ENCODE measurements at regions not wholly inside any gene's neighbourhood (a gene's known extent, or its start where the extent isn't known, plus 50 kb on each side); places are given as distances from the start of the nearest gene placed in this dataset.

DNA sequence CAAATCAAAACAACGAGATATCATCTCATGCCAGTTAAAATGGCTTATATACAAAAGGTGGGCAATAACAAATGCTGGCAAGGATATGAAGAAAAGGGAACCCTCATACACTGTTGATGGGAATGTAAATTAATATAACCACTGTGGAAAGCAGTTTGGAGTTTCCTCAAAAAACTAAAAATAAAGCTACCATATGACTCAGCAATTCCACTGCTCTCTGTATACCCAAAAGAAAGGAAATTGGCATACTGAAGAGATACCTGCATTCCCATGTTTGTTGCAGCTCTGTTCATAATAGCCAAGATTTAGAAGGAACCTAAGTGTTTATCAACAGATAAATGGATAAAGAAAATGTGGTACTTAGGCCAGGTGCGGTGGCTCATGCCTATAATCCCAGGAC lies 124.8 kb downstream of the MSTN start:
- intact Hi-C loops (cut with micrococcal nuclease; ENCODE audit: unreplicated experiment) (no loop called here), in situ Hi-C loops (cut with HindIII; ENCODE audit: extremely low pct_ligation_motif_present, low pct_unique_long_range_greater_than_20kb) (no loop called here)
- ChIA-PET POLR2A (no interaction called here), CTCF (ENCODE audit: low intra/inter-chr PET ratio, low total read pairs) (no interaction called here)
- no TSS peak for BruUV-seq (replicated peaks)
- H3K9me3 ChIP-seq (ENCODE audit: low read length), result peaks cover 24% of the 10 kb centered on the region
- H3K27ac ChIP-seq (ENCODE audit: extremely low read length, insufficient read depth, low read length), result no peak overlapping the region
- H3K4me3 ChIP-seq (replicated peaks in 1 of 3; ENCODE audit: insufficient read depth in 1 of 3, low read depth in 2 of 3, low read length in 3 of 3), result no peak overlapping the region
- TF ChIP-seq NFE2L2 (IDR thresholded peaks at IDR 0.05; ENCODE audit: low read length), result peak; percentile 63
- TF ChIP-seq ZNF883 (CRISPR knock-in tag; IDR thresholded peaks at IDR 0.05; ENCODE audit: not compliant biosample characterization), result no peak
- no peaks in the 10 kb centered on the region for H3K4me1 ChIP-seq (ENCODE audit: insufficient read depth, low read length)
- 7% methylated on average over 2 of the region's 2 CpGs for WGBS (ENCODE audit: low lambda C conversion rate)
- FAIRE-seq (no peak), ATAC-seq (no peak), DNase-seq (ENCODE audit: low spot score) (no peak)
- no peaks in the 10 kb centered on the region for H3K79me2 ChIP-seq (ENCODE audit: insufficient read depth, low read length)
- H4K20me1 ChIP-seq (ENCODE audit: insufficient read depth, low read length), result no peaks in the 10 kb centered on the region
- H3K4me2 ChIP-seq (ENCODE audit: low read depth, low read length), result no peak overlapping the region
- H2AFZ ChIP-seq (ENCODE audit: low read length), result no peak overlapping the region
- H3K27me3 ChIP-seq (ENCODE audit: control insufficient read depth in 1 of 2, insufficient read depth in 2 of 2, low read length in 2 of 2), result no peaks in the 10 kb centered on the region
- H3K9ac ChIP-seq (ENCODE audit: insufficient read depth, low read depth, low read length), result no peak overlapping the region
- no peaks in the 10 kb centered on the region for H3K36me3 ChIP-seq (replicated peaks in 1 of 2; ENCODE audit: control insufficient read depth in 1 of 2, insufficient read depth in 2 of 2, low read length in 2 of 2)

DNA sequence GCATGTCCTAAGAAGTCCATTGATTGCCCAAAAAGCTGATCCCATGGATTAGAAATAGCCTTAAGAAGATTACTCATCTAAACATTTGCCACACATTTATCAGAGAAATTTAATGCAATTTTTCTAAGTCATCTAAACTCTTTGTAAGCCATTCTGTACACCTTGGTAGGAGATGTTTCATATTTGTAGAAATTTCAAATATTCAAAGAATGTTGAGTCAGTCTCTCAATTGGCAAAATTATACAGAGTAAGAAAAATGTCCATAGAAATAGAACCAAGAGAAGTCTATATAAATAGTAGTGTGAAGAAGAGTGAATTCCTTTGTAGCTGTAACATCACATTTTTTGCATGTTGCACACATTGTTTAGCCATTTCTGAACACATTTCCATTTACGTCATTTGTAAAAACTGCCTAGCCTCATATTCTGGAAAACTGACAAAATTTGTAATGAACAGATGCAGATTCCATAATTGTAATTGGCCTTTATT lies 128.6 kb downstream of the MSTN start:
- FAIRE-seq (no peak), ATAC-seq (no peak), DNase-seq (ENCODE audit: low spot score) (no peak)
- intact Hi-C loops (cut with micrococcal nuclease; ENCODE audit: unreplicated experiment) (no loop called here), in situ Hi-C loops (cut with HindIII; ENCODE audit: extremely low pct_ligation_motif_present, low pct_unique_long_range_greater_than_20kb) (no loop called here)
- POLR2A ChIA-PET, result no interaction called here
- no peak overlapping the region for H3K27ac ChIP-seq (ENCODE audit: extremely low read length, insufficient read depth, low read length)
- no peaks in the 10 kb centered on the region for H3K36me3 ChIP-seq (replicated peaks in 1 of 2; ENCODE audit: control insufficient read depth in 1 of 2, insufficient read depth in 2 of 2, low read length in 2 of 2)
- no peaks in the 10 kb centered on the region for H3K79me2 ChIP-seq (ENCODE audit: insufficient read depth, low read length)
- H3K9me3 ChIP-seq (ENCODE audit: low read length), result no peaks in the 10 kb centered on the region
- no peak overlapping the region for H3K4me3 ChIP-seq (replicated peaks in 1 of 3; ENCODE audit: insufficient read depth in 1 of 3, low read depth in 2 of 3, low read length in 3 of 3)
- H4K20me1 ChIP-seq (ENCODE audit: insufficient read depth, low read length), result no peaks in the 10 kb centered on the region
- H3K4me1 ChIP-seq (ENCODE audit: insufficient read depth, low read length), result no peaks in the 10 kb centered on the region
- TF ChIP-seq TSC22D2 (CRISPR knock-in tag; IDR thresholded peaks at IDR 0.05; ENCODE audit: borderline replicate concordance) (no peak), NFYC (CRISPR knock-in tag; IDR thresholded peaks at IDR 0.05) (no peak), SMARCE1 (IDR thresholded peaks at IDR 0.05; ENCODE audit: borderline replicate concordance) (no peak), NCOA5 (CRISPR knock-in tag; IDR thresholded peaks at IDR 0.05) (no peak), RELA (CRISPR knock-in tag; IDR thresholded peaks at IDR 0.05) (no peak), SP5 (CRISPR knock-in tag; IDR thresholded peaks at IDR 0.05; ENCODE audit: borderline replicate concordance, low read depth) (no peak), ZNF207 (IDR thresholded peaks at IDR 0.05; ENCODE audit: borderline replicate concordance) (no peak)
- TF ChIP-seq, protein P1, sequence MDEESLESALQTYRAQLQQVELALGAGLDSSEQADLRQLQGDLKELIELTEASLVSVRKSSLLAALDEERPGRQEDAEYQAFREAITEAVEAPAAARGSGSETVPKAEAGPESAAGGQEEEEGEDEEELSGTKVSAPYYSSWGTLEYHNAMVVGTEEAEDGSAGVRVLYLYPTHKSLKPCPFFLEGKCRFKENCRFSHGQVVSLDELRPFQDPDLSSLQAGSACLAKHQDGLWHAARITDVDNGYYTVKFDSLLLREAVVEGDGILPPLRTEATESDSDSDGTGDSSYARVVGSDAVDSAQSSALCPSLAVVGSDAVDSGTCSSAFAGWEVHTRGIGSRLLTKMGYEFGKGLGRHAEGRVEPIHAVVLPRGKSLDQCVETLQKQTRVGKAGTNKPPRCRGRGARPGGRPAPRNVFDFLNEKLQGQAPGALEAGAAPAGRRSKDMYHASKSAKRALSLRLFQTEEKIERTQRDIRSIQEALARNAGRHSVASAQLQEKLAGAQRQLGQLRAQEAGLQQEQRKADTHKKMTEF (CRISPR knock-in tag; IDR thresholded peaks at IDR 0.05), result no peak
- H3K9ac ChIP-seq (ENCODE audit: insufficient read depth, low read depth, low read length), result no peak overlapping the region
- CTCF ChIA-PET (ENCODE audit: low intra/inter-chr PET ratio, low total read pairs), result no interaction called here
- 70% methylated on average over 1 of the region's 1 CpG for WGBS (ENCODE audit: low lambda C conversion rate)
- no peaks in the 10 kb centered on the region for H3K27me3 ChIP-seq (ENCODE audit: control insufficient read depth in 1 of 2, insufficient read depth in 2 of 2, low read length in 2 of 2)
- H3K4me2 ChIP-seq (ENCODE audit: low read depth, low read length), result no peak overlapping the region
- H2AFZ ChIP-seq (ENCODE audit: low read length), result no peak overlapping the region
- BruUV-seq (replicated peaks), result no TSS peak

All from HepG2 (cell line).